Activated CD4-positive, alpha-beta T cell treated with anti-CD3 and anti-CD28 coated beads, Interleukin-2, amount 50 U/mL, for 4 hours (primary cell): ENCODE measurements at regions not wholly inside any gene's neighbourhood (a gene's known extent, or its start where the extent isn't known, plus 50 kb on each side); places are given as distances from the start of the nearest gene placed in this dataset.

Source experiments
- DNase-seq, 2 experiments: peaks; one replicate each; pipeline ENCODE4 v3.0.0-alpha.2; 2020

- no peak for DNase-seq
These were observed 196.7 kb downstream of the FOXO1 start for GRCh38 chr13:40469581-40470310.

- no peak for DNase-seq
These were observed 195.8 kb downstream of the FOXO1 start for GRCh38 chr13:40470660-40471059.

GRCh38 chr13:40471076-40471475 lies 195.4 kb downstream of the FOXO1 start:
- DNase-seq: no peak

GRCh38 chr13:40471911-40472310 lies 194.5 kb downstream of the FOXO1 start:
- no peak for DNase-seq

GRCh38 chr13:40472427-40473220 lies 193.8 kb downstream of the FOXO1 start:
- DNase-seq: no peak

- DNase-seq: no peak
These were observed 190.8 kb downstream of the FOXO1 start for GRCh38 chr13:40475617-40476016.

GRCh38 chr13:40476175-40476958 lies 190.1 kb downstream of the FOXO1 start:
- no peak for DNase-seq

GRCh38 chr13:40477623-40478608 lies 188.5 kb downstream of the FOXO1 start:
- DNase-seq: no peak

GRCh38 chr13:40478775-40479174 lies 187.7 kb downstream of the FOXO1 start:
- no peak for DNase-seq

GRCh38 chr13:40479196-40479845 lies 187.1 kb downstream of the FOXO1 start:
- no peak for DNase-seq

- no peak for DNase-seq
These were observed 186.2 kb downstream of the FOXO1 start for GRCh38 chr13:40480012-40480914.

GRCh38 chr13:40480915-40481516 lies 185.4 kb downstream of the FOXO1 start:
- DNase-seq: no peak

GRCh38 chr13:40483601-40484000 lies 182.8 kb downstream of the FOXO1 start:
- DNase-seq: no peak

- DNase-seq: no peak
These were observed 182.2 kb downstream of the FOXO1 start for GRCh38 chr13:40484101-40484800.

GRCh38 chr13:40484974-40485373 lies 181.5 kb downstream of the FOXO1 start:
- DNase-seq: no peak

- peak; percentile 59 to 67 for DNase-seq
These were observed 180.6 kb downstream of the FOXO1 start for GRCh38 chr13:40485611-40486517.

GRCh38 chr13:40486518-40487163 lies 179.8 kb downstream of the FOXO1 start:
- DNase-seq: no peak

- no peak for DNase-seq
These were observed 177.5 kb downstream of the FOXO1 start for GRCh38 chr13:40488869-40489391.
